ENCODE measurements at regions not wholly inside any gene's neighbourhood (a gene's known extent, or its start where the extent isn't known, plus 50 kb on each side); places are given as distances from the start of the nearest gene placed in this dataset.
"Not testable (repeated sequence)": the region's sequence is repeated elsewhere in the genome, so short reads cannot be mapped to it uniquely, and the experiment has no call there.

DNA sequence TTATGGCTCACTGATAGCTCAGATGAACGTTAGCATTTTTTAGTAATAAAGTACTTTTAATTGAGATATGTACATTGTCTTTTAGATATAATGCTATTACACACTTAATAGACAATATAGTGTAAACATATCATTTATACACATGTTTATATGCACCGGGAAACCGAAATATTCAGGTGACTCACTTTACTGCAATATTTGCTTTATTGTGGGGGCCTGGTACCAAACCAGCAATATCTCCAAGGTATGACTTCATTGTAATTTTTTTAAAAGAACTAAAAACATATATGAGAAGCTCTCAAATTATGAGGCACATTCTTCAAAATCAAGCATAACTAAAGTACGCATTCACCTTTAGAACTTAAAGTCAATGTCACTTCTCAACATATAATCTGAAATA, 231.2 kb upstream of the SLC7A11 start:
- H3K4me3 ChIP-seq (ENCODE audit: low read depth, low read length), result no peak overlapping the region
- no peak for DNase-seq (ENCODE audit: low read depth)
- TF ChIP-seq POLR2A (IDR thresholded peaks at IDR 0.05; ENCODE audit: extremely low read depth, insufficient read length) (no peak), MYC (IDR thresholded peaks at IDR 0.05; ENCODE audit: low read depth, low read length) (no peak)
- TF ChIP-seq, protein P1, sequence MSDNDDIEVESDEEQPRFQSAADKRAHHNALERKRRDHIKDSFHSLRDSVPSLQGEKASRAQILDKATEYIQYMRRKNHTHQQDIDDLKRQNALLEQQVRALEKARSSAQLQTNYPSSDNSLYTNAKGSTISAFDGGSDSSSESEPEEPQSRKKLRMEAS (IDR thresholded peaks at IDR 0.05; ENCODE audit: low read depth, low read length), result no peak
- TF ChIP-seq, protein P2, sequence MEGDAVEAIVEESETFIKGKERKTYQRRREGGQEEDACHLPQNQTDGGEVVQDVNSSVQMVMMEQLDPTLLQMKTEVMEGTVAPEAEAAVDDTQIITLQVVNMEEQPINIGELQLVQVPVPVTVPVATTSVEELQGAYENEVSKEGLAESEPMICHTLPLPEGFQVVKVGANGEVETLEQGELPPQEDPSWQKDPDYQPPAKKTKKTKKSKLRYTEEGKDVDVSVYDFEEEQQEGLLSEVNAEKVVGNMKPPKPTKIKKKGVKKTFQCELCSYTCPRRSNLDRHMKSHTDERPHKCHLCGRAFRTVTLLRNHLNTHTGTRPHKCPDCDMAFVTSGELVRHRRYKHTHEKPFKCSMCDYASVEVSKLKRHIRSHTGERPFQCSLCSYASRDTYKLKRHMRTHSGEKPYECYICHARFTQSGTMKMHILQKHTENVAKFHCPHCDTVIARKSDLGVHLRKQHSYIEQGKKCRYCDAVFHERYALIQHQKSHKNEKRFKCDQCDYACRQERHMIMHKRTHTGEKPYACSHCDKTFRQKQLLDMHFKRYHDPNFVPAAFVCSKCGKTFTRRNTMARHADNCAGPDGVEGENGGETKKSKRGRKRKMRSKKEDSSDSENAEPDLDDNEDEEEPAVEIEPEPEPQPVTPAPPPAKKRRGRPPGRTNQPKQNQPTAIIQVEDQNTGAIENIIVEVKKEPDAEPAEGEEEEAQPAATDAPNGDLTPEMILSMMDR (IDR thresholded peaks at IDR 0.05; ENCODE audit: low read depth, low read length), result no peak

DNA sequence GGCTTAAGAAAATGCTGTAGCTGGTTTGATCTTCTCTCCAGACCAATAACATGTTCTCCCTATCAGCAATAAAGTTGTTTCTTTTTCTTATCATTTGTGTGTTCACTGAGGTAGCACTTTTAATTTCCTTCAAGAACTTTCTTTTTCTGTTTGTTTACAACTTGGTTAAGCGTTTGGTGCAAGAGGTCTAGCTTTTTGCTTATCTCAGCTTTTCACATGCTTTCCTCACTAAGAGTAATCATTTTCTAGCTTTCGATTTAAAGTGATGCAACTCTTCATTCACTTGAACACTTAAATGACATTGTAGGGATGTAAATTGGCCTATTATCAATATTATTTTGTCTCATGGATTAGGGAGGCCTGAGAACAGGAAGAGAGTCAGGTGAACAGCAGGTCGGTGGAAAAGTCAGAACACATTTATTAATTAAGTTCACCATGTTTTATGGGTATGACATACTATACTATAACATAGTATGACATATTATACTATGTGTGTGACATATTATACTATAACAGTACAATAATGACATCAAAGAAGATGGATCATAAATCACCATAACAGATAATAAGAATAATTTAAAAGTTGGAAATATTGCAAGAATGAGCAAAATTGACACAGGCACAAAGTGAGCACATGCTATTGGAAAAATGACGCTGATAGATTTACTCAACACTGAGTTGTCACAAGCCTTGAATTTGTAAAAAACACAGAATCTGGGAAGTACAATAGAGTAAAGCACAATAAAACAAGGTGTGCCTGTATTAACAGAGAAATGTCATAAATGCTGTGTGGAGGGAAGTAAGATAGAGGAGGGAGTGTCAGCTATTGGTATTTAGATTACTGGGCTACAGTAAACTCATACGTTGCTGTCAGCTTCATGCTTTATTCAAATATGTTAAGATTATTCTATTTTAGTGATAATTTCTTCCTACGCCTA, 218.6 kb upstream of the SLC7A11 start:
- TF ChIP-seq MYC (IDR thresholded peaks at IDR 0.05; ENCODE audit: low read depth, low read length), result no peak
- no peak for TF ChIP-seq POLR2A (IDR thresholded peaks at IDR 0.05; ENCODE audit: extremely low read depth, insufficient read length)
- TF ChIP-seq, protein P1 (IDR thresholded peaks at IDR 0.05; ENCODE audit: low read depth, low read length), result no peak
- TF ChIP-seq, protein P2 (IDR thresholded peaks at IDR 0.05; ENCODE audit: low read depth, low read length), result no peak
- DNase-seq (ENCODE audit: low read depth), result no peak
- no peak overlapping the region for H3K4me3 ChIP-seq (ENCODE audit: low read depth, low read length)

DNA sequence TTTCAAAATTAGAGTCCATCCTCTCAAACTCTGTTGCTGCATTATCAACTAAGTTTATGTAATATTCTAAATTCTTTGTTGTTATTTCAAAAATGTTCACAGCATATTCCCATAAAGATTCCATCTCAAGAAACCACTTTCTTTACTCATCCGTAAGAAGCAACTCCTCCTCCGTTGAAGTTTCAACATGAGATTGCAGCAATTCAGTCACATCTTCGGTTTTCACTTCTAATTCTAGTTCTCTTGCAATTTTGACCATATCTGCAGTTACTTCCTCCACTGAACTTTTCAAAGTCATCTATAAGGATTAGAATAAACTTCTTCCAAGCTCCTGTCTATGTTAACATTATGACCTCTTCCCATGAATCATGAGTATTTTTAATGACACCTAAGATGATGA, 216.6 kb upstream of the SLC7A11 start:
- DNase-seq (ENCODE audit: low read depth), result peak; percentile 8
- no peak for TF ChIP-seq POLR2A (IDR thresholded peaks at IDR 0.05; ENCODE audit: extremely low read depth, insufficient read length)
- TF ChIP-seq, protein P2 (IDR thresholded peaks at IDR 0.05; ENCODE audit: low read depth, low read length), result no peak
- TF ChIP-seq MYC (IDR thresholded peaks at IDR 0.05; ENCODE audit: low read depth, low read length), result no peak
- TF ChIP-seq, protein P1 (IDR thresholded peaks at IDR 0.05; ENCODE audit: low read depth, low read length), result no peak
- H3K4me3 ChIP-seq (ENCODE audit: low read depth, low read length), result no peak overlapping the region

DNA sequence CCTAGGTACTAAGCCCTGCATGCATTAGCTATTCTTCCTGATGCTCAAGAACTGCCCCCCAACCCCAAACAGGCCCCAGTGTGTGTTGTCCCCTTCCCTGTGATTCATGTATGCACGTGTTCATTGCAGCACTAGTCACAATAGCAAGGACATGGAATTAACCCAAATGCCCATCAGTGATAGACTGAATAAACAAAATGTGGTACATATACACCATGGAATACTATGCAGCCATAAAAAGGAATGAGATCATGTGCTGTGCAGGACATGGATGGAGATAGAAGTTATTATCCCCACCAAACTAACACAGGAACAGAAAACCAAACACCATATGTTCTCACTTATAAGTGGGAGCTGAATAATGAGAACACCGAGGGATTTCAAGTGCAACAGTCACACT, 214.2 kb upstream of the SLC7A11 start:
- not testable (repeated sequence) for H3K4me3 ChIP-seq (ENCODE audit: low read depth, low read length); DNase-seq (ENCODE audit: low read depth)

DNA sequence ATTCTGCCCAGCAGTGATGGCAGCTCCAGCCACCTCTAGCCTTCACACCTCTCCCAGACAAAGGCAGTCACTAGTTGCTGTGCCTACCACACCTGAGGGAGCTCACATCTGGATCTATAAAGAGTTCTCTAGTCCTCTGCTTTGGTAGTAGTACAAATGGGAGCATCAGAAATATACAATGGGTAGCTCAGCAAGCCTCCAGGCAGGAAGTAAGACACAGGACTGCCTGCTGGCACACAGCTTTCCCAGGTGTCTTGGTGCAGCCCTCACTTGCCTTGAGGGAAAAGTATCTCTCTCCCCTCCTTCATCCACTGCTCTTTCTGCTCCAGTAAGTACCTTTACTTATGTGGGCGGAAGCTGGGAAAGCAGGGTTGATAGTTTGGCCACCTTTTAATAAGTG, 212.9 kb upstream of the SLC7A11 start:
- DNase-seq (ENCODE audit: low read depth), result no peak
- no peak overlapping the region for H3K4me3 ChIP-seq (ENCODE audit: low read depth, low read length)
- TF ChIP-seq MYC (IDR thresholded peaks at IDR 0.05; ENCODE audit: low read depth, low read length), result no peak
- TF ChIP-seq, protein P2 (IDR thresholded peaks at IDR 0.05; ENCODE audit: low read depth, low read length), result no peak

DNA sequence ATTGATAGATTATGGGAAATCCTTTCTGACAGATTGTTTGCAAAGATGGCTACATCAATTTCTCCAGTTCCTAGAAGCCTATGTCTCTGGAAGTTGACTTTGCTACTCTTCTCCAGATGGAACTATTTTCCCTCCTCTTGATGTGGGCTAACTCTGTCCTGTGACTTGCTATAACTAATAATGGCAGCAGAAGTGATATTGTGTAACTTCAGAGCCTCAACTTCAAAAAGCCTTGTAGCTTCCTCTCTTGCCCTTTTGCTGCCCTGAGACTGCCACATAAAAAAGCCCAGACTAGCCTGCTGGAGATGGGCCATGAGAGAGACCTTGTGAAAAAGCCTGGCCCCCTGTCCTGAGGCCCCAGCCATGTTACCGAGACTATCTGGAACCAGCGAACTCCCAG, 210.7 kb upstream of the SLC7A11 start:
- no peak overlapping the region for H3K4me3 ChIP-seq (ENCODE audit: low read depth, low read length)
- TF ChIP-seq, protein P1 (IDR thresholded peaks at IDR 0.05; ENCODE audit: low read depth, low read length), result no peak
- no peak for TF ChIP-seq MYC (IDR thresholded peaks at IDR 0.05; ENCODE audit: low read depth, low read length)
- TF ChIP-seq POLR2A (IDR thresholded peaks at IDR 0.05; ENCODE audit: extremely low read depth, insufficient read length), result no peak
- TF ChIP-seq, protein P2 (IDR thresholded peaks at IDR 0.05; ENCODE audit: low read depth, low read length), result no peak
- DNase-seq (ENCODE audit: low read depth), result peak; percentile 22
